HK-2 (cell line): ENCODE measurements at regions not wholly inside any gene's neighbourhood (a gene's known extent, or its start where the extent isn't known, plus 50 kb on each side); places are given as distances from the start of the nearest gene placed in this dataset.

Experiments used
- DNase-seq: peaks from one replicate; pipeline ENCODE4 v3.0.0-alpha.2; 2018; ENCODE audit not compliant: unreplicated experiment

GRCh38 chr13:33466262-33466661 is 180.7 kb upstream of the STARD13 start:
- DNase-seq: no peak

DNA sequence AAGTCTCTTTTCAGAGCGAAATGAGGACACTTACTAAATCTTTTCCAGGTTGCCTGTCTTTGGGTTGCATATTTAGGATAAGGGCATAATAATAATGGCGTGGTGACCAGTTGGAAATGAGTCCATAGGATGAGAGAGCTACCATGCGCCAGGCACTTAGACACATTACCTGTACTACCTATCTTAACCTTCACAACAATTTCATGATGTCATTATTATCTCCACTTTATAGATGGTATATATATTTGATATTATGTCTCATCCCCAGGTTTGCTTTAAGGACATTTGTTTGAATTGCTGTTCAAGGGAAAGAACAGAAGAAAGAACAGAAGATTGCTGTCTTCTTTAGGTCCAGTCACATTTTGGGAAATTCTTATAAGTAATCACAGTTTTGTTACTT is 182.0 kb upstream of the STARD13 start:
- DNase-seq: no peak

- no peak for DNase-seq
Measured at GRCh38 chr13:33471204-33471603, 185.6 kb upstream of the STARD13 start.

DNA sequence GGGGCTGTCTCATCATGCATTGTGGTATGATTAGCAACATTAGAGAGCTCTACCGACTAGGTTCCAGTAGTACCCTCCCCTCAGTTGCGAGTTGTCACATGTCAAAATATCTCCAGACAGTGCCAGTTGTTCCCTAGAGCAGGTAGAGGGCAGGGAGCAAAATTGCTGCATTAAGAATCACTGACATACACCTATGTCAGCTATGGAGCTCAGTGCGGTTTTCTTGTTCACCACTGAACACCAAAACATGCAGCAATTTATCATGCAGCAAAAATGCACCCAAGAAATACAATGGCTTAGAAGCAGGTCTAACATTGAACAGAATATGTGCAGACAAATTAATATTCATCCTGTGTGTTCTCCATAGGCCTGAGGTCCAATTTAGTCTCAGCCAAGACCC is 186.9 kb upstream of the STARD13 start:
- no peak for DNase-seq

GRCh38 chr13:33479105-33479504 is 193.6 kb upstream of the STARD13 start:
- DNase-seq: no peak

GRCh38 chr13:33480561-33480960 is 195.0 kb upstream of the STARD13 start:
- DNase-seq: no peak

- no peak for DNase-seq
Measured at GRCh38 chr13:33483471-33483870, 197.9 kb upstream of the STARD13 start.

DNA sequence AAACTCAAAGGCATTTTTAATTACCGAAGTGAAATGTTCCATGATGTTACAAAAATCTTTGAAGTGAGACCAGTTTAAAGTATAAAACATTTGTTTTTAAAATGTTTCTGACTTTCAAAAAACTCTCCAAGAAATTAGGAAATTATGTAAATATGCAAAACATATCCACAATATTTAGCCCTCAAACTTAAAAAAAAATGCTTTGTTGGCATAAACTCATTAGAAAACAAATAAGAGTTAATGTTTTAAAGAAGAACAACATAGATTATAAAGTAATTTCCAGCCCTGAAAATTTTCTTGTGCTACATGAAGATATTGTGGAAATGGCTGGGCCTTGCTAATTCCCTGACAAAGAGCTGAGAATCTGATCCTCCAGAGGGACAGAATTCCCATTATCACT is 199.7 kb upstream of the STARD13 start:
- no peak for DNase-seq

GRCh38 chr13:33487575-33488243 is 202.2 kb upstream of the STARD13 start:
- DNase-seq: no peak

DNA sequence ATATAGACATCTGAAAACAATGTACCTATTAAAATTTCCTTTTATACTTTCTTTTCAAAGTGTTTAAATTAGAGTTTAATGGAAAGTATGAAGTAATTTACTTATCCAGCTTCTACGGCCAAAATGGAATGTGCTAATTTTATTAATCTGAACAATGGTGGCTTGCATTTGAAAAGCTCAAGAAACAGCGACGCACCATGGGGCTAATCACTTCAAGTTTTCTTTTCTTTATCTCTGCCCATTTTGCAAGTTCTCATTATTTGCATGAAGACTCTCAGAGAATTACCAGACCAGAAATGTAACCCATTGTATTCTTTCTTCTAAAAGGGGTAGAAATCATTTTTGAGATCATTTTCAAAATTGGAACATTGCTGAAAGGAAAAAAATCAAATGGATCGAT is 204.0 kb upstream of the STARD13 start:
- no peak for DNase-seq

GRCh38 chr13:33490461-33491327 is 205.1 kb upstream of the STARD13 start:
- no peak for DNase-seq

DNA sequence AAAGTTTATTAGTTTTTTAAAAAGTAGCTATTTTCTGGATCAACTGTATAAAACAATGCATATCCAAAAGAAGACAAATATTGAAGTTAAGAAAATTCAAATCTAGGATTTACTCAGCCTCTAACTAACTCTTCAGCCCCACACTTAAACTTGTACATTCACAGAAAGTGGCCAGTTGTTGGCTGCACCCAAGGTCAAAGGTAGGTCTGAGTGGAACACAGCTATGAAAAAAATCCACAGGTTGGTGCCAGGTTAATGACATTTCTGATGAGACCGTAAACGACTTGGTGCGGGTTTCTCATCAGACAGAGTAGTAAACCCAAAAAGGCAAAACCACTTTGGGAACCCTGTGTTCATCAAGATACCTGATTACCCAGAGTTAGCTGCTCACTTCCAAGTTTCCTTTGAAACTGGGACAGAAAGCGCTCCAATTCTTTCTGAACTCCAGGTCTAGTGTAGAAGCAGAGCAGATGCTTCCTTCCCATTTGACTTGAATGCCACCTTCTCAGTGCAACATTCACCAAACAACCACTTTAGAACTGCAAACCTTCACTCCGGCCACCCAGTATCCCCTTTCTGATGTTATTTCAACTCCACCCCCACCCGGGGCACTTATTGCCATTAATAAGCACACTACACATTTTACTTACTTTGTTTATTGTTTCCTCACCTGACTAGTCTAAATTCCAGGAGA is 208.3 kb upstream of the STARD13 start:
- no peak for DNase-seq

DNA sequence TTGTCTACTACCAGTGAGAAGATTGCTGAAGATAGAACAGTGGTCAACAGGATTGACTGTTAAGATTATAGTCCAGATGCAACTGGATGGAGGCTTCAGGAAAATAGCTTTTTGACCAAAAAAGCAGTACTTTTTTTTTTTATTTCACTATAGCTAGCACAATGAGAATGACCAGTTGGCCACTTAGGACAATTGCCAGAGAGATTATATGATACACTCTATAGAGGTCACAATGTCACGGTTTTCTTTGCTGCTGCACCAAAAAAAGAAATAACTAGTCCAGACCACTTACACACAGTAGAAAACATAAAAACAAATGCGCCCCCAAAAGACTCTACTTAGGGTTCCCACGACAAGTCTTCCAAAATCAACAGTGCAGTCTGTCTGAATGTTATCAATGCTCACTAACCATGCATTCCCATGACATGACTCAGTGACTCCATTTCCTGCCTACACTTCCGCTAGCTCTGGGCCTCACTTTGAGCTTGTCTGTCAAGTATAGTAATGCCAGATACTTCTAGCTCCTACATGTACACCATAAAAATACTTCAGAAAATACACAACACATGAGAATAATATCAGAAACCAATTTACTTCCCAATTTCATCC is 209.1 kb upstream of the STARD13 start:
- peak; percentile 34 for DNase-seq

GRCh38 chr13:33496336-33496735 is 210.8 kb upstream of the STARD13 start:
- no peak for DNase-seq

- no peak for DNase-seq
Measured at GRCh38 chr13:33497146-33497845, 211.7 kb upstream of the STARD13 start.

- no peak for DNase-seq
Measured at GRCh38 chr13:33508060-33508459, 222.5 kb upstream of the STARD13 start.

- DNase-seq: no peak
Measured at GRCh38 chr13:33509642-33510229, 224.2 kb upstream of the STARD13 start.

DNA sequence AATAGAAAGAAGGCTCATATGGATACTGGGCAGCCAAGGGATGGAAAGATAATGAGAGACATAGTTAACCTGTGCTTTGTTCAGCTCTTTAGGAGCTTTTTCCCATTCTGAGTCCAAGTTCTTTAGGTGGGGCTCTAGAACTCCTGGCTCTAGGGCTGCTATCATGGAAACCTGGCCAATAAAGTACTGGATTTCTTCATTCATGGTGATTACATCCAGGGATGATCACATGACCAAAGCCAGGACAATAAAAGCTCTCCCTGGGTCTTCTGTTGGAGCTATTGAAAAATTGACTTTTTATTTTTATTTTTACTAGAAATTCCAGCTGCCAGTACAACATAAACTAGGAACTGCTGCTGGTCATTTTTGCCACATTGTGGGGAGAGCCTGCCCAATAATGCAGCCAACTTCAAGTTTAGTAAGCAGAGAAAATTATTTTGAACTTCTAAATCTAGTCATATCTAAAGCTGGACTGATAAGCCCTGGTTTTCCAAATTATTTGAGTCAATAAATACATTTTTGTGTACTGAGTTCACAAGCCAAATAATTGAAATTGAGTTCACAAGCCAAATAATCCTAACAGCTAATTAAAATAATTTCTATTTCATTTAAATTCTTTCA is 224.9 kb upstream of the STARD13 start:
- DNase-seq: no peak

- DNase-seq: no peak
Measured at GRCh38 chr13:33512880-33513554, 227.5 kb upstream of the STARD13 start.

- DNase-seq: no peak
Measured at GRCh38 chr13:33514362-33514761, 228.8 kb upstream of the STARD13 start.
